COLO668 (cell line): ENCODE measurements at regions not wholly inside any gene's neighbourhood (a gene's known extent, or its start where the extent isn't known, plus 50 kb on each side); places are given as distances from the start of the nearest gene placed in this dataset.

ENCODE experiments used
- DNase-seq: peaks from one replicate; lab custom pipeline; 2025; ENCODE audit not compliant: unreplicated experiment; lab: John Stamatoyannopoulos, UW

DNA sequence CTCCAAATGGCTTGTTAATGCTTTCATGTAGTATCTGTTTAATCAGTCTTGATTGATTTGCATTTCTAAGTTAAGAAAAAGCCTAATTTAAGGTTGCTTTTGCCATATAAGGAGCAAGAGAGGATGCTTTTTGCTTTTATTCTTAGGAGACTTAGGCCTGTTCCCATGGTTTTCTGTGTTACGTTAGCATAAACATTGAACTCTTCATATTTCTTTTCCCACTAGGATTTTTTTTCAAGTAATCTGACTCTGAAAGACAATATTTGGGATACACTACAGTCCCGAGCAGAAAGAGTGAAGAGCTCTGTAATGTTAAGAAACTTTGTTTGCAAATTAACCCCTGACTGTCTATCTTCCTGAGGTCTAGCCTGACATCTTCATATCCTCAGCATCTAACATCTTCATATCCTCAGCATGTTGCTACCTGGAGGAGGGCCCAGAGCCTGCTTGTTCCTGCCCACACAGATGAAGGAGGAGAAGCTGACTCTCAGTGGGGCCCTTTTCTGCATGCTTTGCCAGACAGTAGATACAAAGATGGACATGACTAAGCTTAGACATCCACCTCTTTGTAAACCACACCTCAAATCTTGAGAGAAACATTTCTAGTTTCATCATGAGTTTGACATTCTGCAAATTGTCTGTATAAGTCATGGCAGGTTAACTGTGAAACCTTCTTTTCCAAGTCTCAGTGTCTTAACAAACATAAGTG is 86.2 kb upstream of the COL6A5 start:
- no peak for DNase-seq

GRCh38 chr3:130260918-130261317 is 84.6 kb upstream of the COL6A5 start:
- no peak for DNase-seq

DNA sequence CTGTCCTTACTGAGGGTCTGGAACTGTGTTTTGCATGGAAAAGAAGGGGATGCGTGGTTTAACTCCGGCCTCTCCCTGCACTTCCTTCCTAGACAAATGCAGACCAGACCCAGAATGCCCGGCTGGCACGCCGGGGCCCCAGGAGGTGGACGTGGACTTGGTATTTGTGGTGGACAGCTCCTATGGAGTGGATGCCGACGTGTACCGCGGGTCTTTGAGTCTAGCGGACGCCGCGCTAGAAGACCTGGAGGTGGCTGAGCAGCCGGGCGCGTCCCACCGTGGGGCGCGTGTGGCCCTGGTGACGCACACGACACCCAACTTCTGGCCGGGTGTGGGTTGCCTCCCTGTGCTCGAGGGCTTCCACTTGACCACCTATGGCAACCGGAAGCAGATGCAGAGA is 81.8 kb upstream of the COL6A5 start:
- DNase-seq = no peak

- no peak for DNase-seq
These were observed 78.7 kb upstream of the COL6A5 start for GRCh38 chr3:130266817-130267216.

- peak; percentile 7 for DNase-seq
These were observed 69.2 kb upstream of the COL6A5 start for GRCh38 chr3:130276203-130276803.

DNA sequence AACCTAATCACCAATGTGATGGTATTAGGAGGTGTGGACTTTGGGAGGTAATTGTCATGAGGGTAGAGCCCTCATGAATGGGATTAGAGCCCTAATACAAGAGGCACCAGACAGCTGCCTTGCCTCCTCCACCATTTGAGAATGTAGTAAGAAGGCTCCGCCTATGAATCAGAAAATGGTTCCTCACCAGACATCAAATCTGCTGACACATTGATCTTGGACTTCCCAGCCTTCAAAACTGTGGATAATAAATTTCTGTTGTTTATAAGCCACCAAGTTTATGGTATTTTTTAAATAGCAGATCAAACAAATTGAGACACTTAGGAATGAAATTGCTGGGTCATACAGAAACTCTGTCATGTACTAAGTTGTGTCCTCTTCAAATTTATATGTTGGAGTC is 56.8 kb upstream of the COL6A5 start:
- DNase-seq = no peak

GRCh38 chr3:130291148-130291547 is 54.3 kb upstream of the COL6A5 start:
- no peak for DNase-seq

GRCh38 chr3:130293247-130293646 is 52.2 kb upstream of the COL6A5 start:
- no peak for DNase-seq
